DMS53 treated with DMSO at 0.1 percent for 48 hours (cell line): ENCODE measurements at regions not wholly inside any gene's neighbourhood (a gene's known extent, or its start where the extent isn't known, plus 50 kb on each side); places are given as distances from the start of the nearest gene placed in this dataset.
"Not testable (repeated sequence)": the region's sequence is repeated elsewhere in the genome, so short reads cannot be mapped to it uniquely, and the experiment has no call there.

Source experiments
- DNase-seq: peaks from one replicate; lab custom pipeline; 2025; ENCODE audit not compliant: unreplicated experiment; lab: John Stamatoyannopoulos, UW

DNA sequence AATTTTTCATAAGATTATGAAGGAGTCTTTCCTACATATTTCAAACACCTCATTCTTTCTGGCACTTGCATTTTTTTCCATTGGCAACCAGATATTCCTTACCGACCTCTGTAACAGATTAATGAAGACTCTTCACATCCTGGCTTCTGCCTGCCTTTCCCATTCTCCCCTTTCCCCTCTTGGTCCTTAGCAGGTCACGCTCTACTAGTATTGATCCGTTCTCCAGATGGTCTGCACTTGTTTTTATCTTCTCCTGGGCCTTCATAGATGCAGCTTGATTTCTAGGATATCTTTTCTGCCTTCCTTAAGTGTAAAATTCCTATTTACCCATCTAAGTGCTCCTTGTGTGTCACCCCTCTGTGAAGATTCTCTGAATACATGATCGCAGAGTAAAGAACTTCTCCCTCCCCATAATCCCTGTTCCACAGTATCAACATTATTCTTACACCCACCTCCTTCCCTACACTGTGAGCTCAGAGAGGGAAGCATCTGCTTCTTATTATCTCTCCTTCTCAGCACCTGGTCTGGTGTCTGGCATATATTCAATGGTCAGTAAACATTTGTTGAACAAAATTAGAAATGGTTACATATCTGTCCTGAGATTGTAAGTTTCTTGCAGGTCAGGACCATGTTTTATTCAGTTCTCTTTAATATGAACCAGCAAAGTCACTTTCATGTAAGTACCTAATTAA lies 654.2 kb downstream of the REEP3 start:
- DNase-seq = no peak

DNA sequence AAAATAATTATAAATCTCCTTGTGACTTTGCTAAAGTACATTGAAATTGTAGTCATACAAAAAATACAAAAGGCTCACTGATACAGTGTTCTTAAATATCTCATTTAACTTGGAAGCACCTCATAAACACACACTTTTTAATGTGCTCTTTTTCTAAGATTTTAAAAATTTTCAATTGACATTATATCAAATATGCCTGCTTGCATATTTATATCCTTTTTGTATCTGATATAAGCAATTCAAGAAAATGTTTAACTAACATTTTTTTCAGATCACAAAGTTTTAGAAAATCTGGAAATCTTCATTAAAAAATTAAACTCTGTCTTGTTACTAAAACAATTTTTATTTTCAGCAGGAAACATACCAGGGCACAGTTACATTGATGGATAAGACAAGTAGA lies 661.5 kb downstream of the REEP3 start:
- no peak for DNase-seq

DNA sequence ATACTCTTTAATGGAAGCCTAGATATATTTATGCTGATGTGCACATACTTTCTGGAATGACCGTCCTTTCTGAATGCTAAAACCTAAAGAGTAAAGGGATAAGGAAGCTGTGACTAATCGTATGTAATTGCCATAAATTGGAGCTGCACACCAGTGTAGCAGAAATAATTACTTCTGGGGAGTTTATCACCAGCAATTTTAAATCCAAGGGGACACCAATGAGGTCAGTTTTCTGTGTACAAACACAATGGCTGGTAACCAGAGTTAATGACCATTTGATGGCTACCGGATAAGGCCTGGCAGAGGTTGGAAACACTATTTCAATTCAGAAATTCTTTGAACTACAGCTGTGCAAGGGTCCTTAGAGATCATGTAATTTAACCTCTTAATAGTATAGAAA lies 670.1 kb downstream of the REEP3 start:
- DNase-seq = no peak

DNA sequence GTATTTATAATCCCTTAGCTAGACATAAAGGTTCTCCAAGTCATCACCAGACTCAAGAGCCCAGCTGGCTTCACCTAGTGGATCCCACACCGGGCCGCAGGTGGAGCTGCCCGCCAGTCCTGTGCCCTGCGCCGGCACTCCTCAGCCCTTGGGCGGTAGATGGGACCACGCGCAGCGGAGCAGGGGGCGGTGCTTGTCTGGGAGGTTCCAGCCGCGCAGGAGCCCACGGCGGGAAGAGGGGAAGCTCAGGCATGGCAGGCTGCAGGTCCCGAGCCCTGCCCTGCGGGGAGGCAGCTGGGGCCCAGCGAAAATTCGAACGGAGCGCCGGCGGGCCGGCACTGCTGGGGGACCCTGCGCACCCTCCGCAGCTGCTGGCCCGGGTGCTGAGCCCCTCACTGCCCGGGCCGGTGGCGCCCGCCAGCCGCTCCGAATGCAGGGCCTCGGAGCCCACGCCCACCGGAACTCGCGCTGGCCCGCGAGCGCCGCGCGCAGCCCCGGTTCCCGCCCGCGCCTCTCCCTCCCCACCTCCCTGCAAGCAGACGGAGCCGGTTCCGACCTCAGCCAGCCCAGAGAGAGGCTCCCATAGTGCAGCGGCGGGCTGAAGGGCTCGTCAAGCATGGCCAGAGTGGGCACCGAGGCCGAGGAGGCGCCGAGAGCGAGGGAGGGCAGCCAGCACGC lies 675.6 kb downstream of the REEP3 start:
- no peak for DNase-seq

DNA sequence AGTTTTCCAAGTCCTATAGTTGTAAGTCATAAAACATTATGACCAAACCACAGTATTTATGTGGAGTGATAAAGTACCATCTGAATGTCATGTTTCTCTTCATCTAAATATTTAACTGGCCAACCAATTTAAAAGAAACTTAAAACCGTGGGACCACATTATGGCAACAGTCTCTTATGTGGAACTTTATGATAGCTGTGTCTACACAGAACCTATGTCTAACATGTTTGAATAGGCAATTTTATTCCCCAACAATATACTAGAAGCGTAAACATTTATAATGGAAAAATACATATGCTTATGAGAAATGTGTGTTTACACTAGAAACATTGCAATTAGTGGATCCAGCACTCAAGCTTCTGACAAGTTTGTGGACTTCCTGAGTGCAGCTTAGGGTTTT lies 680.7 kb downstream of the REEP3 start:
- no peak for DNase-seq

DNA sequence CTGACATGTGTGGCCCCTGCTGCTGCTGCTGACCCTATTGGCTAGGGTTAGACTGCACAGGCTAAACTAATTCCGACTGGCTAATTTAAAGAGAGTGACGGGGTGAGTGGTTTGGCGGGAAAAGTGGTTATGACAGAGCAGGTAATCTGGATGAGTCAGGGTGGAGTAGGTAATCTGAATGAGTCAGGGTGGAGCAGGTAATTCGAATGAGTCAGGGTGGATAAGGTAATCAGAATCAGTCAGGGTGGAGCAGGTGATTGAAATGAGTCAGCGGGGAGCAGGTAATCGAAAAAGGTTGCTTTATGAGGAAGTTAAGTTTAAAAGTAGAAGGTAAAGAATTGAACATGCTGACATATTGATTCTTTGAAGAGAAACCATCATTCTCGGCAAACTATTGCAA lies 683.3 kb downstream of the REEP3 start:
- not testable (repeated sequence) for DNase-seq

DNA sequence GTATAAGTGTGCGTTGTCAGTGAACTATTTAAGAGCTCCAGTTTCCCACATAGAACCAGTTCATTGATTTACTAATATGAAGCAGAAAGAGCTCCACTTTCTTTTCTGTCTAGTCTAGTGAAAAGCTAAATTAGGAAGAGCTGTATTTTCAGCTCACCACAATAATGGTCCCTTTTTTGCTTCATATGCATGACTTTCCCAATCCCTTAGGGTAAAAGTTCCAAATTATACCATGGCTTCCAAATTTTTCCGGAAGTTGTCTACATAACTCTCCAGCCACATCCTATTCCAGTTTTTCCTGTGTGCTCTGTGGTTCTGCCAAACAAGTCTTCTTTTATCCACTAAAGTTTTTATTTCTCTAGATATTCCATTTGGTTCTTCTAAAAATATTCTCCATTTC lies 685.2 kb downstream of the REEP3 start:
- DNase-seq = no peak

DNA sequence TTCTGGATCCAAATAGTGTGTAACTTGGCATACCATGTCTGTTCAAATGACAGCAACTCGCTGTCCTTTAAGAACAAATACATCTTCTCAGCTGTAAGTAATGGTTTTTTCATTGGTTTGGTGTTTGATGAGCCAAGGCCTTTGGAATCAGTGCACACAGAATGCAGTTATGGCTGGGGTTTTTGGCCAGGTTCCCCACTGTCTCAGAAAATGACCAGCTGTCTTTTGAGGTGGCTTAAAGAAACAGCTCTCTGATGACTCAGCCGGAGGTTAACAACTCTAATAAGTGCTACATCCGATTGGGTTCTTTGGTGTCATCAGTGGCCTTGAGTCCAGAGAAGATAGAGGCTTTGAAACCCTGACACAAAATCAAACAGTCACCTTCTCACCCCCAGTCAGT lies 688.4 kb downstream of the REEP3 start:
- no peak for DNase-seq

DNA sequence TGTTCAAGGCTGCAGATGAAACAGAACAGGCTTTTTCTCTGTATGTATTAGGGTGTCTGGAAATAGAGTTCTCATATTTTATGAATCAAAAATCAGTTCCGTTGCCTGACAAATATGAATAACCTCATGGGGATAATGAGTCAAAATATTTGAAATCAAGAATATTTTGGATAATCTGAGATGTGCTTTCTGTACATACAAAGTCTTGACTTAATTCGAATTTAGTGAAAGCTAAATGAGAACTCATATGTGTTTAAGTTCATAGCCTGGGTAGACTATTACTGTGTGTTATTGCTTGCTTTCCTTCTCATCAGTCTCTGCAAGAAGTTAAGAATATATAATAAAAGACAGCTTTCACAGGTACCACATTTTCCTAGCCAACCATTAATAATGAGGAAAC lies 689.0 kb downstream of the REEP3 start:
- no peak for DNase-seq

DNA sequence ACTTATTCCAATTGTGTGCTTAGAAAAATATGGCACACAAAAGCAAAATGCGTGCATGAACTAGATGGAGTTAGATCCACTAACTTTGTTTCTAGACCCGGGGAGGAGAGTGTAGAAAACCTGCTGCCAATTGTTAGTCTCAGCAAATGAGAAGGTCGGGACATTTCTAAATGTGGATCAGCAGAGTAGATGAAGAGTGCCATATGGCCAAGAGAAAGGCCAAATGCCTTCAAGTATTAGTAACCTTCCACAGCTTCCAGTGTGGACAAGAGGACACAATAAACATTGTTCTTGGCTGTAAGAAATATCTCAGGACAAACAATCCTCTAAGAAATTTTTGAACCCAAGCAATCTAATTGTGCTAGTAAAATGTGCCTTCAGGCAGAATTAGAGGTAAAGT lies 690.3 kb downstream of the REEP3 start:
- DNase-seq = no peak

DNA sequence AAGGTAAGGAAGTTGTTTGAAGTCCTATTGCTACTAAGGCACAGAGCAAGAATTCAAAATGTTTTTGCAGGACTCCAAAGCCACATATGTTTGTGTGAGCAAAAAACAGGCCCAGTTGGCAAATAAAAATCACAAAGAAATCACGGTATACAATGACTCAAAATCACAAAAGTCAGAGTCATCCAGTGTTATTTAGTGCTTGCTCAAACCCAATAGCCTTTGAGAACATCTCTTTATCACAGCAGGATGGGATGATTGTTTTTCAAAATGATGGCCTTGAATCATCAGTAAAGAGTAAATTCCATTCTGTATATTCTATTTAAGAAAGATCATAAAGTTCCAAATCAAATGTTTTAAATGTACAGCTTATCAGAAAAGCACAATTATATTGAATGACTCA lies 693.9 kb downstream of the REEP3 start:
- no peak for DNase-seq

DNA sequence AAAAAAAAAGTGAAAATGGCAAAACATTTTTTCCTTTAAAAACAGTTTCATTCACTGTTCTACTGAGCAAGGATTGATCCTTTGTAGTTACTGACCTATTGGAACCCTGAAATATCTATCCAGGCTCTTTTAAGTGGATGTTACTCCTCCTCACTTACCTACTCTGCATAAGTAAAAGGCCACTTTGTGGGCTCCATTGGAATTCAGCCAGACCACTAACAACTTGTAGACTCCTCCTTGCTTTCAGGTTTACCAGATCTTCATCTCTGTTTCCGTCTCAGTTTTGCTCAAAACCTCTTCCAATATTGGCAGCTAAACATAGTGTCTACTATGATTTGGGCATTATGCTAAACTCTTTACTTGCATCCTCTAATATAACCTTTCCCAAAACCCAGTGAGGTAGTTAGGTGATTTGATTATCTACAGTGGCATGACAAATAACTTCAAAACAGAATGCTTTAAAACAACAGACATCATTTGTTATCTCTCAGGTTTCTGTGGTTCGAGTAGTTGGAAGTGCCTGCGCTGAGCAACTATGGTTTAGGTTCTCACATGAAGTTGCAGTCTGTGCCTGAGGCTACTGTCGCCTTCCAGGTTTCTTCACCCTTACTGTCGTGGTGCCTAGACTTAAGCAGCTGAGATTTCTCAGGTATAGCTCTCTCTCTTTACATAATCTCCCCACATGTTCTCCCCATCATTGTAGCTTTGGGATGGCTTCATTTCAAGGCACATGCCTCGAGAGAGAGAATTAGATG lies 698.2 kb downstream of the REEP3 start:
- no peak for DNase-seq

DNA sequence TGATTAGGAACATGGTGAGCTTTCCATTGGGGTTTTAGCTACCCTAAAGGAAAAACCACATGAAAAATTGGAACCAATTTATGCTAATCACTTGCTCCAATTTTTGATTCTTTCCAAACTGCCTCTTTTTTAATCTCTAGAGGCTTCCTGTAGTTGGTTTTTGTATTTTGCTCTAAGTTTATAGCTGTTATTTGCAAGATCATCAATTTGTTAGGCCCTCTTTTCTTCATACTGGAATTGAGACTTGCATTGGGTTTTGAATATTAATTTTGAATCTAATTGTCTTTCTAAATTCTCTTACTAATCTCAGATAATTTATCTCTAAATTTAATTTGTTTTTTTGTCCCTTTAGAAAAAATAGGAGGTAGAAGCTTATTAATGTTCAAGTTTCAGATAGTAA lies 713.3 kb downstream of the REEP3 start:
- no peak for DNase-seq

DNA sequence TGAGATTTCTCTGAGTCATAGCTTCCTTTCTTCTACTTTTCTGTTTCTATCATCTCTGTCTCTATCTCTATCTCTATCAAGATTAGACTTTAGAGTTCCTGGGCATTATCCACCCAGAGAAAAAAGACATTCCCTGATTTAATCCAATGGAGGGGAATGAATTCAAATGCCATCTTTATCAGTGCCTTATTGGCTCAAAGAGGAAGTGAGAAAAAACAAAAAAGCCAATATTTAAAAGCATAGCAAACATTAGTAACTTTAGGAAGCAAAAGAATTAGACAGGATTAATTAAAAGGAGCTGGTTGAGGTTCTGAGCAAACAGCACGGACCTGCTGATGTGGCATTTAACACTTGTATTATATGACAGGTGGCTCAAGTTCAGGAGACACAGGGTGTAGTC lies 736.5 kb downstream of the REEP3 start:
- no peak for DNase-seq

DNA sequence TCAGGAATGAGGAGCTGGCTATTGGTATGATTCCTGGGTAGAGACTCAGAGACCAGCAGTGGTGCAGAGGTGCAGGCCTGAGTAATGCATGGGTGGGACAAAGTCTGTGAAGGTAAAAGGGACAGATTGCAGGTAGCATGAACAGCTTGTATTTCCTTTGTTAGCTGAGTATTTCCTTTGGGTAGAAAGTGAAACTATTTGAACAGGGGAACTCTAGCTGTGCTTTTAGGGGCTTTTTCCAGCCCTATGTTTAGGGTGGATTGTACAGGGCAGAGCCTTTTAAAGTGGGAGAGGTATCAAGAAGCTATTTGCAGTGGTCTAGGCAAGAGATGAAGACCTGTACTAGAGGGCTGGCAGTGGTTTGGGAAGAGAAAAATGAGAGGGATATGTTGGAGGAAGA lies 739.9 kb downstream of the REEP3 start:
- no peak for DNase-seq

DNA sequence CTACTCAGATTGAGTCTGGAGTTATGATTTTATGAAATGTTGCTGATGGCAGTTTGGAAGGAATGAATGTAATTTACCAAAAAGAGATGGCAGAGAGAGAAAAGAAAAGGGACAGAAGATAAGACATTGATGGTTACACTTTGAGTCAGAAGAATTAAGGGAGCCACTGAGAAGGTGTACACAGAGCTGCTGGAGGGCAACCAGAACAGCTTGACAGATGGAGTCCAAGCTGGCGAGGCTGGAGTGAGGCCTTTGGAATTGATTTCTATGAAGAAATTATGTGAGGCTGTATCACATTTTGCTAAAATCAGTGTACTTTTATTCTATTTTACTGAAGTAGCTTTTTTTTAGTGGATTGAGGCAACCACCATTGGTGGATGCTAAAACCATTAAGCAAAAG lies 740.5 kb downstream of the REEP3 start:
- no peak for DNase-seq

DNA sequence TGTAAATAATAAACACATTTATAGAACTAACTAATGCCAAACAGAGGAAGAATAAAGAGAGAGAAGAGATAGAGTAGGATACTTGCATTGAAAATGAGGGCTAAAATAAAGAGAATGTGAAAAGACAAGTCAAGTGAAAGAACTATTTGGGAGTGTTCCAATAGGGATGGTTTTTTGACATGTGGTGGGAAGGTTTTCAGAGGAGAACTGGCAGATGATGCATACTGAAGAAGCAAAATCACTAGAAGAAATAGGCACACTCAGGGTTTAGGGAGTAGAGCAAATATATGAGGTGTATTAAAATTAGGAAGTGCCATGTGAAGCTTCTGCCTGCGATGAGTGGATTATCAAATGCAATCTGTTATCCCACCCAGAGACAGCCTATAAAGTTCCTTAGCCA lies 744.8 kb downstream of the REEP3 start:
- DNase-seq = no peak

DNA sequence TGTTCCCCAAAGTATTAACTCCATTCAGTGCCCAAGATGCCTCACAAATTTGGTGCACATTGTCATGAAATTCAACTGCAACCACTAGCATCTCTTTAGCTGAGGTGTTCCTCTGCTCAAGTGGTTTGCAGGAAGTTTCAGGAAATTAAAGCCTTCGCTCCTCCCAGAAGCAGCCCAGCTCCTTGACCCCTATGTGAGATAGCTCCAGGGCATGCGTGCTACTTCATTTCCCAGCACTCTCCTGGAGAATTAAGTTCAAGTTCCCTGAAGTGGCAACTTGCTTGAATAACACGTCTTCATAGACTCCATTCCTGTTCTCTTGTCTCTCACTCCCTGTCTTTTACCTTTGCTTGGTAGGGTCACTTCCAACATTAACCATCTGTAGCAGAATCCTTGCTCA lies 750.3 kb downstream of the REEP3 start:
- DNase-seq = no peak

DNA sequence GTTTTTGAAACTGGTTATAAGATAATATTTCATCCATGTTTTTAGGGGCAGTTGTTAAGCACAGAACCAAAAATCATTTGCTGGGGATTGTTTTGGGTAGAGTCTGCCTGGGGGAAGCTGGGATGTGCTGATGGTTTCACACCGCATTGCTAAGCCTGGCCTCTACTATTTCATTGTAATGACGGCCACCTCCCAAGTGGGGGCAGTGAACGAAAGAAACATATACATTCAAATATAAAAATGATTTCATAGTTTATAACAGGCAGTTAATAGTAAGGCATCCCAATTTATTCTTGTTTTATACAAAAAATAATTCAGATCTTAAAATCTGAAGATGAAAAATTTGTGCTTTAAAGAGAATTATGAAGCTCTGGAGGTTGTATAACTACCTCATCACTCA lies 750.8 kb downstream of the REEP3 start:
- DNase-seq = no peak

DNA sequence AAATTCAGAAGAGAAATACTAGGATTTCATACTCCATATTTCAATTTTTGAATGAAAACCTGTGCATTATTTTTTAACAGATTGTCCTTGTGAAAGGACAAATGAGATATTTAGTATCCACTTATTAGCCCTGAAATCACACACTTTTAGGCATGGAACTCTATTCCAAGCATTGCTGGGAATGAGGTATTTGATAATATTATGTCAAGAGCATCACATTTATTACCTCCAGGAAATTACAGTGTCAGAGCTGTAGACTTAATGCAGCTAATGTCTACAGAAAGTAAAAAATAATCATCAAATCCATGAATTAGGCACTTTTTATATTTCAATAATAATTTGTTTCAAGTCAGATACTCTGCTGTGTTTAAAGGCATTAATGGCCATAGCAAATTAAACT lies 753.8 kb downstream of the REEP3 start:
- no peak for DNase-seq

DNA sequence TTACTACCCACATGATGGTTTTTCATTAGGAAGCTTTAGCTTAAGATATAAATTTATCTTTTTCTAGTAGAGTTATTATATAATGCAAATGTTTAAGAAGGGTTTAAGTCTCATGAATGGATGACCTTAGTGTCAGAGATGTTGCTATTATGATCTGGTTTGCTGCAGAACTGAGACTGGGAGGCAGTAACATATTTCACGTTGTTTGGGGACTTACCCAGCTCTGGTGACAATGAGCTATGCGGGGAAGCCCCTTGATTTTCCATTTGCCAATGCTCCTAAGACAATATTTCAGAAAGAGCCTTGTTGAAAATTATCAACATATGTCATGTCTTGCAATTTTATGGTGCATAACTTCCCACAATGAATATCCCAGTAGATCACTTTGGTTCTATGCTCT lies 754.6 kb downstream of the REEP3 start:
- DNase-seq = no peak

DNA sequence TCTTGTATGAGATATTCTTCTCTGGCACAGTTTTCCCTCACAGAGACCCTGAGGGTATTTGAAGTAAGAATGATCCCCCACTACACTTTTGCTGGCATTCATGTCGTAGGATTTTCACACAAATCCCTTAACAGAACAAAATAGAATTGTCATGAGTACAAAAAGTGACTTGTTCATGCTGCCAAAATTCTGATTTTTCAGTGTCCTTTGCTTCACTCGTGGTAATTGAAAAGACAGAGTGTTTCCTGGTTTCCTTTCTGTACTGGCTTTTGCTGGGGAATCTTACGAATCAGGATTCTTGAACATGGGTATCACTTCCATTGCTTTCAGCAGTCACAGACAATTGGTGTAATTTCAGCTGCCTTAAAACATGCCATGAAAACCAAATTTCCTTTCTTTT lies 756.3 kb downstream of the REEP3 start:
- DNase-seq = no peak
